ENCODE measurements at regions not wholly inside any gene's neighbourhood (a gene's known extent, or its start where the extent isn't known, plus 50 kb on each side); places are given as distances from the start of the nearest gene placed in this dataset.

DNA sequence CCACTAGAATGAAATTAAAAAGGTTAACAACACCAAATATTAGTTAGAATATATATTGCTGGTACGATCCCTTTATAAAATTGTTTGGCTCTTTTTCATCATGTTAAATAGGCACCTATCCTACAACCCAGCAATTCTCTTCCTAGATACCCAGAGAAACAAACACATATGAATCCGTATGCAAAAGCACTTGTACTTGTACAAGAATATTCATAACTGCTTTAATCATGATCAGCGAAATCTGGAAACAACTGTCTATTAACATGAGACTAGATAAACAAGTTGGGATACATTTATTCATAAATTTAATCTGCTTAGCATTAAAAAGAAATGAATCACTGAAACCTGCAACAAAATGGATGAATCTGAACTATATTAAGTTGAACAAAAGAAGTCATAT is 113.7 kb upstream of the MAP1B start:
- DNase-seq (ENCODE audit: low read depth in 2 of 2, low spot score in 1 of 2), result no peak

DNA sequence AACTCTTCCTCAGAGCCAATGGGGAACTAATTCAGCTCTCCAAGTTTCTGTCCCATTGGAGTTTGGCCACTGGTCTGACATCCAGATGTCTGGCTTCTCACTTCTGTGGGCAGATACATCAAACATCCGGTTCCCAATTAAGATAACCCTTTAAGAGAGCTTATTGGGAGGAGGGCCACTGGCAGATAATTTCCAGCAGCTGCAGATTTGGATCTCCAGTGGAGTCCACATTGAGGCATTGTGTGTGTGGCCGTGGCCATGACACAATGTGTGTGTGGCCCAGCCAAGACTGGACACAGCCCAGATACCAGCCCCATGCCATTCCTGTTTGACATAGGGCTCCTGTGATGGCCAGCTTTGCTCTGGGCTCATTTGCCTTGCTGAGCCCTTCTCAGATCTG is 110.5 kb upstream of the MAP1B start:
- DNase-seq (ENCODE audit: low read depth in 2 of 2, low spot score in 1 of 2), result no peak

DNA sequence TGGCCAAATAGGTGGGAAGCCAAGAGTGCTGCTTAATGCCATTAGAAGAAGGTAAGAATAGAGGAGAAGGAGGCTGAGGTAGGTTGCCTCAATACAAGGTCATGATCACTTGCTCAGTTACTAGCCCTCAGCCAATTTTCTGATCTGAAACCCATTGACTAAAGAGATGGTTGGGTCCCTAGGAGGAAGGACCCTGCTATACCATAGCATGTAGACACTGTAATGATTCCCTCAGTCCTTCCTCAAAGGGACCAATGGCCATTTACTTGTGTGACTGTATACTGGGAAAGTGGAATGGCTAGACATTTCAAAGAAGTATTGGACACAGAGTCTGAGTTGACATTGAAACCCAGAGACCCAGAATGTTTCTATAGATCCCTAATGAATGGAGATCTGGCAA is 108.5 kb upstream of the MAP1B start:
- no peak for DNase-seq (ENCODE audit: low read depth in 2 of 2, low spot score in 1 of 2)

DNA sequence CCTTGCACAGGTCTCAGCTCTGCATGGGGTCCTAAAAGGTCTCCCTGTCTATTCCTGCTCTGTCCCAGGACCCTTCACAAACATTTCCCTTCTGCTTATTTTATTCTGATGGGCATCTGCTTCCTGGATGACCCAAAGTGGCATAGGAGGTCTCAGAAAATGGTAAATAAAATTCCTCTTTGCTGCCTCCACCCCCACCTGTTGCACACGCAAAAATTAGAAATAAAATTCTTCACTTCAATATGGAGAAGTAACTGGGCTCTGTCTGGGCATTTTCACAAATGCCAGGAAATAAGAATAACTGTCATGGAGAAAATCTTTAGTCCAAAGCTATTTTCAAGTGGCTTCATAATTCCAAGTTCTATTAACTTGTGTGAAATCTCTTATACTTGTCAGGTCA is 106.6 kb upstream of the MAP1B start:
- no peak for DNase-seq (ENCODE audit: low read depth in 2 of 2, low spot score in 1 of 2)

DNA sequence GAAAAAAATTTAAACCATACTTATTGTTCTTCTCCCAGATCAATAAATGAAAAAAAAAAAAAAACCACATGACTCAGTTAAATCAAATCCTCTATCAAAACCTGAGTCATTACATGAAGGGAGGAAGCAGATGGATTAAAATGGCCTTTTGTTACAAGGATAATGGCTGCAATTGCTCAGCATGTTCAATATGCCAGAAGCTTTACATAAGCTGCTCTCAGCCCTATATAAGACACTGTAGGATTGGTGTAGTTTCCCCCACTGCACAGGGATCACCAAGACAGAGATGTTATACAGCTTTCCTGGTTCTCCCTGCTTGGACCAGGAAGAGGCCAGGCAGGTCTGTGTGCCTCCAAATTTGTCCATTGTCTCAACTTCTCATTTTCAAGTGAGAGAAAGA is 101.6 kb upstream of the MAP1B start:
- no peak for DNase-seq (ENCODE audit: low read depth in 2 of 2, low spot score in 1 of 2)

DNA sequence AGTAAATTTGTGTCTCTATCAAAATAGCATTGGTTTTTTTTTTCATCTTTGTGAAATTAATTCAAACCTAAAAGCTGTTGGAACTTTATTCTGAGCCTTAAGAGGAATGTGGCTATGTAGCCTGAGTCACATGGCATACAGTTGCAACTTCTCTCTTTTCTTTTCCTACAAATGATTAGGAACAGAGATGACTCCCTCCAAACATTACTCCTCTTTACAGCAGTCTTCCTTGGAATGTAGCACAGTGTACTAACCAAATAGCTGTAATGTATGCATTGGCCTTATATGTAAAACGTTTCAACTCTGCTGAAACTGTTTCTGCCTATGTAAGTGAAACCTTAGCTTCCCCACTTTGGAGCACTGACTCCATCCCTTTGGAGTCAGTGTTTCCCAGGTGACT is 100.9 kb upstream of the MAP1B start:
- no peak for DNase-seq (ENCODE audit: low read depth in 2 of 2, low spot score in 1 of 2)

DNA sequence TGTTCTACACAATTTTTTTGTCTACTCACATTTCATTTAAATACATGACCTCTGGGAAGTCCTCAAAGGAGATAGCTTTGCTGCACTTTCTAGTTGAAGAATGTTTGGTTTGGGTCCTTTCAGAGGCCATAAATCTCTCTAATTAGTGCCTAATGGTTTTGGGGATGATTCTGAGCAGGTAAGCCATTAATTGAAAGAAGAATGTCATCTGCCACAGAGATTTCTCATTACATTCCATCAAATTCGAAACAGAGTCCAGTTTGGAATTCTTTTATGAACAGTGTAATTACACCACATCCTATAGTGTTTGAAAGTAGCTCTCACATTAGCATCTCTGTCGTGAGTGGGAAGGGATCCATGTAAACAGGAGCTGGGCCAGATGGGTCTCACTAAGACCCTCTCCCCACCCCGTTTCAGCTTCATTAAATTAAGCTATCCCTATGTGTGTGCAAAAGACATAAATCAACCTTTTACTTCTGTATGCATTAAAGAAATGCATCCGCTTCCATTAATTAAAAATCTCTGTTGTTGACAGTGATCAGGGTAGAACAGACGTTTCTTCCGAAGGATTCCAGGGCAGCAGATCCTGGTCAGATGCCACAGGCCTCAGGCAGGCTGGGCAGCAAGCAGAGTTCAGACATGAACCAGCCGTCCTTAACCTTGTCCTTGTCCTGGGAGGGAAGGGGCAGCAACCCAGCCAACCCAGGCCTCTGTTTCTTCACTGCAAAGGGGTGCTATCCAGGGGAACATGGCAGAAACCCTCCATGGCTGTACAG is 99.8 kb upstream of the MAP1B start:
- DNase-seq (ENCODE audit: low read depth in 2 of 2, low spot score in 1 of 2), result no peak

DNA sequence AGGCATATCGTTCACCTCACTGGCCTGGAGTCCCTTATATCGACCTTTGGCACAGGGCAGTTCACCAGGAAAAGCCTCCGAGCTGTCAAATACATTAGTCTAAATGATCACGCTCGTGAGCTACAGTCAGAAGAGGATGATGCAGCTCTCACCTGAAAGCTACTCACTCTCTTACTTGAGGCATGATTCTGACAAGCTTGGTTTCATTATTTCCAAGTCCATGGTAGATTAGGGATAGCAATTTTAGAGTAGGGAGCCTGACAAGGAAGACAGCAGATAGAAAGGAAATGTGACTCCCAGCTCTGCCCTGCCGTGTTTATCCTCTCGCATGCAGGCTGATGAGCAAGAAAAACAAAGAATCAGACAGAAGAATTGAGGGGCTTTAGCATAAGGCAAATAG is 98.0 kb upstream of the MAP1B start:
- no peak for DNase-seq (ENCODE audit: low read depth in 2 of 2, low spot score in 1 of 2)

DNA sequence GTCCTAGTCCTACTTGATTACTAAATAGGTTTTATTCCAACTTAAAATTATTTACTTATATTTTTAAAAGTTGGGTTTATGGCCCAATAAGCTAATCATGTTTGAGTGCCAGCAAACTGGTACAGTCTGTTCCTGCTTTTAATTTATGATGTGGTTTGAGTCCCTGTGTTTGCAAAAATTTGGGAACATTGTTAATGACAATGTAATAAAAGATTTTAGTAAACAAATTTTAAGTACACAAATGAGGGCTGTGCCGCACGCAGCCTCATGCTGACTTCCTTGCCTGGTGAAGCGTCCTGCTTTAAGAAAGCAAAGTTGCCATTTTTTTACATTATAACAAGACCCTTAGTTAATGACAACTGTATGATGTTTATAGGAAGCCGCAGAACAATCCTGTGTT is 96.8 kb upstream of the MAP1B start:
- no peak for DNase-seq (ENCODE audit: low read depth in 2 of 2, low spot score in 1 of 2)

DNA sequence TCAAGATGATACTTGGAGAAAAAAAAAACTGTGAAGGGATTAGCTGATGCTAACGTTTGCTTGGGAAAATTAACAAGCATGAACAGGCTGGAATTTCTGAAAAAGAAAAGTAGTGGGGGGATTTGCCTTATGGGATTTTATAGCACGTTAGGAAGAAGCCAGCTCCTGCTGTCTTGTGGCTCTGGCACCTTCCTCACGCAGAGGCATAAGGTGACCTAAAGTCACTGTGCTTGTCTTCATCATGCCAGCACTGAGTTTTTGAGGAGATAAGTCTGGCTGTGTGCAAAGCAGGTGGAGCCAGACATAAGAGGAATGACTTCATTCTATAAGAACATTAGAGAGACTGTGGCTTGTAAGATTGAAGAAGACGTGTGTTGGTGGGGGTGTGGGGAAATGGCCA is 94.4 kb upstream of the MAP1B start:
- no peak for DNase-seq (ENCODE audit: low read depth in 2 of 2, low spot score in 1 of 2)

DNA sequence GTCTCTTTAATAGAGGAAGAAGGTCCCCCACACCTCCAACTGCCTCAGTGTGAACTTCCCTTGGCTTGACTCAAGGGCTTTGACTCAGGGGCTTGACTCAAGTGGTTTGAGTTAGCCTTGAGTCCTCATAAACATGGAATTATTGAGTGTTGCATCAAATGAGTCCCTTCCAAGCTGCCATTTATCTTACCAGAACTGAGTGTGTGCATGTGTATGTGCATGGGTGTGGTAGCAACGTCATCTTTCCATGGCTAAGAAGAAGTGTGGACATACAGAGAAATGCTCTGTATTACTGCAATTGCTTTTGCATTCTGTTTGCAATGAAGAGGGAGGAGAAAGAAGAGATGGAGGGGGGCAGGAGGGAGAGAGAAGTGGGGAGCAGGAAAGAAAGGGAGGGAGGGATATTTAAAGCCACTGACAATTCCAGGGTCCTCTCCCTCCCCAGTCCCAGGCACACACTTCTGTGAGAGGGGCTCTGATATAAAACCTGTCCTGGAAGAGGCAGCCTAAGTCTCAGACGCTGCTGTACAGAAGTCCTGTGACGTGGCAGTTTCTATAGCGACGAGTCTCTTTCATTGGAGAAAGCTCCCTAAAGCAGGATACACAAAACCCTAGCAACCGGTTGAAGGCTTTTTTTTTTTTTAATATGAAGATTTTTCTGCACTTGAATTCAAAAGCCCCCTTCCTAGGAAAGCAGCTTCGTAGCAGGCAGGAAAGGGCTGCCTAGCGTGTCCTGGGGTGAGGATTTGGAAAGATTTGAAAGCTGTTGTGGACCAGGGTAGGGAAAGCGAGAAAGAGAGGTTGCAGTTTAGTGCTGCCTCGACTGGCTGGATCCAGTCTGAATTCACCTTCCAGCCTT is 93.3 kb upstream of the MAP1B start:
- DNase-seq (ENCODE audit: low read depth in 2 of 2, low spot score in 1 of 2), result no peak

DNA sequence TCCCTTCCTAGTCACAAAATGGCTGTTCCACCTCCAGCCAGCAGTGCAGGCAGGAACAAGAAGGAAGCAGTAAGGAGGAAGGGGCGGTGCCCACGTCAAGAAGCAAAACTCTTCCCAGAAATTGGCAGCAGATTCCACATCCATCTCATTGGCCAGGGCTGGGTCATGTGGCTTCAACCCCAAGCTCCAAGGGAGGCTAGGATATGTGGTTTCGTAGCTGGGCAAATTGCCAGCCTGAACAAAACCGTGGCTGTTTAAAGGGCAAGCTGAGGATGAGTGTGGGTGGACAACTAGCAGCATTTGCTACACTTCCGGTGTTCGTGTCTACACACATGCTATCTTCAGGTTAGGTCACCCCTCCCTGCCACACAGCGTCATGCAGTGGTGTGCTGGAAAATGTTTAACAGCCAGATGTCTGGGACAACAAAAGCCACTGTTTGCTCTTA is 92.1 kb upstream of the MAP1B start:
- no peak for DNase-seq (ENCODE audit: low read depth in 2 of 2, low spot score in 1 of 2)

DNA sequence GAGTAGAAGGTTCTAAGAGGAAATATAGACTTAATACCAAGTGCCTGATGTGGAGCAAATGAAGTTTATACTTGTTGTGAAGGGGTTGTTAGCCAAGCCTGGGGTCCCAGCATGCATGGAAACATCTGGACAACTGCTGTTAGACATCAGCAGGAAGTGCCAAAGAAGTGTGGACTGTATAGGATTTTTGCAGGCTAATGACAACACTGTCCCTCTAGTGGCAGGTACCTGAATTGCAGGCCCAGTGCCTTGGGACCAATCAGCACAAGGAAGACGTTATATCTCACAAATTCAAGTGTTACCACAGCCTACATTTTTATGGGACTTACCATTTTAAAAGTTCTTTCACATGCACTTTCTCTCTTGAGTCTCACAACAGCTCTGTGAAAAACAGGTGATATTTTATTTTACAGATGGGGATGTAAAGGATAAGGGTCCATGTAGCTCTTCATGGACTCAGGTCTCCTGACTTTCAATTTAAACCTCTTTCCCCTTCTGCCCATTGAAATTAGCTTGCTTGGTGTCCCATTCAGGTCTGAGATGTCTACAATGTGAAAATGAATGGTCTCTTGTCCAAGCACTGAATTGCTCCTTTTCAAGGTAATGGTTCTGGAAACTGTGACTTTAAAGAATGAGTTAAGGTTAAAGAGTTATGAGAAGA is 89.0 kb upstream of the MAP1B start:
- DNase-seq (ENCODE audit: low read depth in 2 of 2, low spot score in 1 of 2), result peak; percentile 1 to 42

DNA sequence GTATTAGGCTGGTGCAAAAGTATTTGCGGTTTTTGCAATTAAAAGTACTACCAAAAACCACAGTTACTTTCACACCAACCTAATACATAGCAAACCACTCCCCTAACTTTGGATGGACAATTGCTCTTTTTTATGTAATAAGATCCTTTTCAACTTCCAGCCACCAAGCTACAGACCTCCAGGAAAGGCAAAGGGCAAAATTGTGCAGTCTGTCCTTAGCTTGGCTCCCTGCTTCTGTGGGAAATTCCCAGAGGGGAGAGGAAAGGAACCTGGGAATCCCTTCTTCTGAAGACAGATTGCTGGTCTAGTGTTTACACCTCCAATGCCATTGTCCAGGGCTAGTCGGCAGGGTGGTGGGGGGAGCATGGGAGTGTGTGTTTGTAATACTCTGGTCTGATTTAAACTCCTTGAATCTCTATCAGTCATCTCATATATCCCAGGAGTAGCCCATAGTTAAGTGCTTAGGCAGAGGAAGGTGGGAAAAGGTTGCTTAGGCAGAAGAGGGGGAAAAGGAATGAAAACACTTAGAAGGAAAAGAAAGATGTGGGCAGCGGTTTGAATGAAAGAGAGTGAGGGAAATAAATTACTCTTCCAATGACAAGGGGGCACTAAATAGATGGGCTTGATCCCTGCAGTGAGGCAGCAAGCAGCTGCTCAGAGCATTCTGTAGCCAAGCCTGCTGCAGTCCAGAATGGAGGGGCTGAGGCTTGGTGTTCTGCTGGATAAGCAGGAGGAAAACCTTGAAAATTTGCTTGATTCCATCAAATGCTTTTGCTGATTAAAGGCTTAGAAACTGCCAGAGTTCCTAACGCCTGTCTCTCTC is 86.9 kb upstream of the MAP1B start:
- no peak for DNase-seq (ENCODE audit: low read depth in 2 of 2, low spot score in 1 of 2)

DNA sequence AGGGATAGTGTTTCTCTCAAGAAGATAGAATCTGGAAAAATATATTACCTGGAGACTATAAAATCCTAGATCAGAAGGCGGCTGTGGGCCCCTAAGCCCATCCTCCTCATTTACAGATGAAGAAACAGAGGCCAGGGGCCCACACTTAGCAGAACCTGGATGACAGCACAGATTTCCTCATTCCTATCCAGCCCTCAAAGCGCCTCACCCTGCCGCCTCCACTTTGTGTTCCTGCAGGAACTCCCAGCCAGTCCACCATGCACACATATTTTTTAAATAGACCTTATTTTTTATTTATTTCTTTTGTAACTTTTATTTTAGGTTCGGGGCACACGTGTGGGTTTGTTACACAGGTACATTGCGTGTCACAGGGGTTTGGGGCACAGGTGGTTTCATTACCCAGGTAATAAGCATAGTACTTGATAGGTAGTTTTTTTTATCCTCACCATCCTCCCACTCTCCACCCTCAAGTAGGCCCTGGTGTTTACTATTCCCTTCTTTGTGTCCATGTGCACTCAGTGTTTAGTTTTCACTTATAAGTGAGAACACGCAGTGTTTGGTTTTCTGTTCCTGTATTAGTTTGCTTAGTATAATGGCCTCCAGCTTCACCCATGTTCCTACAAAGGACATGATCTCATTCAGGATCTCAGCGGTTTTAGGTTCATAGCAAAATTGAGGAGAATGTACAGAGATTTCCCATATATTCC is 85.5 kb upstream of the MAP1B start:
- DNase-seq (ENCODE audit: low read depth in 2 of 2, low spot score in 1 of 2), result no peak

DNA sequence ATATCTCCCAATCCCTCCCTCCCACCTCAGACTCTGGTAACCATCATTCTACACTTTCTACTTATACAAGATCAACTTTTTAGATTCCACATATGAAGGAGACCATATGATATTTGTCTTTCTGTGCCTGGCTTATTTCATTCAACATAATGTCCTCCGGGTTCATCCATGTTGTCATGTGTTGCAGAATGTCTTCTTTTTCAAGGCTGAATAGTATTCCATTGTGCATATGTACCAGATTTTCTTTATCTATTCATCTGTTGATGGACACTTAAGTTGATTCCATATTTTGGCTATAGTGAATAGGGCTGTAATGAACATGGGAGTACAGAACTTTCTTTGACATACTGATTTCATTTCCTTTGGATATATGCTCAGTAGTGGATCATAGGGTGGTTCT is 78.9 kb upstream of the MAP1B start:
- DNase-seq (ENCODE audit: low read depth in 2 of 2, low spot score in 1 of 2), result no peak

DNA sequence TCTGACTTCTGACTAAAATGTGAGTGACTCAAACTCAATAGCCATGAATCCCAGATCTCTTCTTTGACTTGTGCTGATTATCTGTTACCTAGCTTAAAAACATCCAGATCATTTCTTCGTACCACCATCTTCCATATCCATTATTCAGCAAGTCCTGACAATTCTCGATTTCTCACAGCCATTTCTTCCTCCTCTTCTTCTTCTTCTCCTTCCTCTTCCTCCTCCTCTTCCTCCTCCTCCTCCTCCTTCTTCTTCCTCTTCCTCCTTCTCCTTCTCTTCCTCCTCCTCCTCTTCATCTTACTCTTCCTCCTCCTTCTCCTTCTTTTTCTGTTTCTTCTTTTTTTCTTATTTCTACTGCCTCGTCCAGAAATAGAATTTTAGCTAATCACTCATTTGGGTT is 77.0 kb upstream of the MAP1B start:
- no peak for DNase-seq (ENCODE audit: low read depth in 2 of 2, low spot score in 1 of 2)

DNA sequence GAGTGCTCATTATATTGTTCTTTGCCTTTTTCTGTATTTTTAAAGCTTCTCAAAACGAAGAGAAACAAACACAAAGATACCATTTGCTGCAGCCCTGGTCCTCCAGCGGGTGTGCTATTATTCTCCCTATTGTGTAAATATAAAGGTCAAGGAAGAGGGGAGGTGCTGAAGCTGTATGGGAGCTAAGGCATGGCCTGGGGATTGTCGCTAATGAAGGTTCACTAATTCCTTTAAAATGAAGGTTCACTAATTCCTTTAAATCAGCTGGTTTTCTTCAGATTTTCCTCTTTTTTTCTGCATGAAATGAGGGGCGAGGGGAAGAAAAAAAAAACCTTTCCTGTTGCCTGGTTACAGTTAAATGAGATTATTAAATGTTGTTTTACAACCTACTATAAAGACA is 74.5 kb upstream of the MAP1B start:
- DNase-seq (ENCODE audit: low read depth in 2 of 2, low spot score in 1 of 2), result no peak

DNA sequence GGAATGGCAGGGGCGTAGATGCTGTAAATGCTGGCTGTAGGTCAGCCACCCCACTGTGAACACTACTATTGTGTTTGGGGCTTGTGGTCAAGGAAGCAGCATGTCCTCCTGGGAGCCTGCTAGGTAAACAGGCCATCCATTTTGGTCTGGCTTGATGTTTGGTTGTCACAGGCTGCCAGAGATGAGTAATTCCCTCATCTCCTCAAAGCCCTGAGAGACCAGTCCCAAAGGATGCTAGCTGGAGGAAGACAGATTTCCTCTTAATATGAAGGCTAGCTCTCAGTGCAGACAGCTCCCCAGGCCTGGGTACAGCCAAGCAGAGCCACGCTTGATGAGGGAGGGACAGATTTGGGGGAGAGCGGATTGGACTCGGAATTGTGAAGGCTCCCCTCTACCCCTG is 72.5 kb upstream of the MAP1B start:
- no peak for DNase-seq (ENCODE audit: low read depth in 2 of 2, low spot score in 1 of 2)

DNA sequence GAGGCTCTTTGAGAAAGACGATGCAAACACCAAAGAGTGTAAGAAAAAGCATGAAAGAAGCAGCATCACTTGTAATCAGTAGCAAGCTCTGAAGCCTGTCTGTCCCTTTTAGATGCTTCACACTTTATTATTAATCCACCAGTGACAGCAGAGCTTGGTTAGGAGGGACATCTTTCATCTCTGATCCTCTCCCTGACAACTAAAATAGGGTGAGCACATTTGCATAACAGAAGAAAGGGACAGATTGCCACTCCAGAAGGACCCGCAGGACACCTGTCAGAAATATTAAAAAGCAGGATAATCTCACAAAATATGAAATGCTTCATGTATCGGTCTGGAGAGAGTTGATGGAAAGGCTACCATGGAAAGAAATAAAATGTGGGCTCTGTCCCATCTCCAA is 71.4 kb upstream of the MAP1B start:
- DNase-seq (ENCODE audit: low read depth in 2 of 2, low spot score in 1 of 2), result no peak

DNA sequence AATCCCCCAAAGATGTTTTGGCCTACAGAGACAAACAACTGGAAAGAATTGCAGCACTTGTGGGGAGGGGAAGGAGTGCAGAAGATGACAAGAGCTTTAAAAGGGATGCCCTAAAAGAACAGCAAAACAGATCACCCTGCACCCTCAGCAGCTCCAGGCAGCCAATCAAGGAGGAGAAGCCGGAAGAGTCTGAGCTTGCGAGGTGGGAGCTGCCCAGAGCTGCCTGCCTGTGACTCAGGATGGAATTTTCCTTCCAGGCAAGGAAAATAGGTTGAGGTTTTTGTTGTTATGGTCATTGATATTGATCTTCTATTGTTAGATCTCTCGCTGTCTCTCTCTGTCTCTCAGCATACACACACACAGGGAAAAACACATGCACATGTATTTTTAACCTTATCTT is 70.3 kb upstream of the MAP1B start:
- DNase-seq (ENCODE audit: low read depth in 2 of 2, low spot score in 1 of 2), result no peak

All from stimulated activated CD8-positive, alpha-beta memory T cell treated with anti-CD3 and anti-CD28 coated beads, Interleukin-4, amount 100 ng/mL, for 4 hours (primary cell).